NOMO-1 treated with DMSO at 0.1 percent for 48 hours (cell line): ENCODE measurements at regions not wholly inside any gene's neighbourhood (a gene's known extent, or its start where the extent isn't known, plus 50 kb on each side); places are given as distances from the start of the nearest gene placed in this dataset.

Experiments
- DNase-seq: peaks from one replicate; lab custom pipeline; 2025; ENCODE audit not compliant: unreplicated experiment; lab: John Stamatoyannopoulos, UW

- no peak for DNase-seq
Observed at GRCh38 chr11:128266893-128267292, 320.5 kb downstream of the ETS1 start.

- peak; percentile 9 for DNase-seq
Observed at GRCh38 chr11:128262463-128263345, 324.7 kb downstream of the ETS1 start.

- DNase-seq: no peak
Observed at GRCh38 chr11:128261011-128261421, 326.3 kb downstream of the ETS1 start.

- no peak for DNase-seq
Observed at GRCh38 chr11:128260398-128260797, 327.0 kb downstream of the ETS1 start.

GRCh38 chr11:128259816-128260215 is 327.5 kb downstream of the ETS1 start:
- DNase-seq: no peak

GRCh38 chr11:128254941-128255340 is 332.4 kb downstream of the ETS1 start:
- peak; percentile 4 for DNase-seq

GRCh38 chr11:128251140-128251539 is 336.2 kb downstream of the ETS1 start:
- no peak for DNase-seq

- DNase-seq: no peak
Observed at GRCh38 chr11:128250482-128250881, 336.9 kb downstream of the ETS1 start.

GRCh38 chr11:128246810-128247594 is 340.4 kb downstream of the ETS1 start:
- DNase-seq: no peak

- no peak for DNase-seq
Observed at GRCh38 chr11:128246364-128246801, 341.0 kb downstream of the ETS1 start.

GRCh38 chr11:128244871-128245270 is 342.5 kb downstream of the ETS1 start:
- no peak for DNase-seq

- DNase-seq: no peak
Observed at GRCh38 chr11:128242451-128242850, 344.9 kb downstream of the ETS1 start.

- no peak for DNase-seq
Observed at GRCh38 chr11:128240546-128240945, 346.8 kb downstream of the ETS1 start.

GRCh38 chr11:128239306-128239705 is 348.1 kb downstream of the ETS1 start:
- DNase-seq: no peak

- peak; percentile 81 for DNase-seq
Observed at GRCh38 chr11:128238521-128239265, 348.7 kb downstream of the ETS1 start.

- no peak for DNase-seq
Observed at GRCh38 chr11:128236506-128237498, 350.6 kb downstream of the ETS1 start.

- no peak for DNase-seq
Observed at GRCh38 chr11:128235958-128236357, 351.4 kb downstream of the ETS1 start.

GRCh38 chr11:128235426-128235825 is 351.9 kb downstream of the ETS1 start:
- DNase-seq: no peak

GRCh38 chr11:128234143-128234542 is 353.2 kb downstream of the ETS1 start:
- no peak for DNase-seq

GRCh38 chr11:128232588-128232987 is 354.8 kb downstream of the ETS1 start:
- no peak for DNase-seq
